A673 (cell line): ENCODE measurements at regions not wholly inside any gene's neighbourhood (a gene's known extent, or its start where the extent isn't known, plus 50 kb on each side); places are given as distances from the start of the nearest gene placed in this dataset.

ENCODE experiments used
- BruUV-seq: library from RNA; stranded (reverse); fragments of 400-500 nt; replicated peaks from 2 replicates; lab custom pipeline; 2021; lab: Mats Ljungman, UMichigan
- CTCF ChIA-PET: fragments of 300-600 bp; sonication (Branson Sonifier 250); formaldehyde crosslinking; loops from one replicate; lab custom pipeline; 2022; ENCODE audit warnings: antibody characterized with exemption; lab: Charles Lee
- POLR2A ChIA-PET: fragments of 300-600 bp; sonication (Branson Sonifier 250); formaldehyde crosslinking; loops from one replicate; lab custom pipeline; 2022; ENCODE audit warnings: antibody characterized with exemption; ENCODE audit not compliant: low non-redundant PET; lab: Charles Lee
- DNase-seq: peaks from one replicate; pipeline ENCODE4 v3.0.0-alpha.2; 2015; ENCODE audit warnings: low spot score
- H3K27ac ChIP-seq: fragments of 200-600 bp; sonication (generic); 2 replicates; pipeline ENCODE4 v1.5.1; 2016; ENCODE audit warnings: mixed run types, low read depth, mild to moderate bottlenecking, mixed read lengths, antibody characterized with exemption, low read length; ENCODE audit not compliant: poor library complexity, severe bottlenecking
- H3K27me3 ChIP-seq: fragments of 200-600 bp; sonication (generic); replicated peaks from 2 replicates; pipeline ENCODE4 v1.6.1; 2017; ENCODE audit warnings: mixed run types, low read depth, mild to moderate bottlenecking, mixed read lengths, antibody characterized with exemption, low read length; ENCODE audit not compliant: insufficient read depth, poor library complexity
- H3K36me3 ChIP-seq: fragments of 200-600 bp; sonication (generic); 2 replicates; pipeline ENCODE4 v1.6.1; 2016; ENCODE audit warnings: mixed run types, mild to moderate bottlenecking, mixed read lengths, antibody characterized with exemption, low read length; ENCODE audit not compliant: insufficient read depth, poor library complexity, severe bottlenecking
- H3K4me1 ChIP-seq: fragments of 200-600 bp; sonication (generic); 2 replicates; pipeline ENCODE4 v1.6.1; 2017; ENCODE audit warnings: mixed run types, mild to moderate bottlenecking, mixed read lengths, antibody characterized with exemption, low read length; ENCODE audit not compliant: insufficient read depth, poor library complexity, severe bottlenecking
- H3K4me3 ChIP-seq: fragments of 200-600 bp; sonication (generic); 2 replicates; pipeline ENCODE4 v1.5.1; 2016; ENCODE audit warnings: low read depth, mixed run types, mild to moderate bottlenecking, mixed read lengths, low read length; ENCODE audit not compliant: poor library complexity, severe bottlenecking
- H3K9me3 ChIP-seq: fragments of 200-600 bp; sonication (generic); 2 replicates; pipeline ENCODE4 v1.6.1; 2016; ENCODE audit warnings: mixed run types, low read depth, mild to moderate bottlenecking, mixed read lengths, antibody characterized with exemption, low read length; ENCODE audit not compliant: poor library complexity, severe bottlenecking
- EZH2 ChIP-seq: fragments of 200-600 bp; sonication (generic); IDR thresholded peaks from 2 replicates; pipeline ENCODE4 v1.6.1; 2017; ENCODE audit warnings: borderline replicate concordance, low read depth, mild to moderate bottlenecking, mixed read lengths, antibody characterized with exemption, low read length; ENCODE audit not compliant: poor library complexity, severe bottlenecking
- intact Hi-C: fragments of 100-400 bp; cut with micrococcal nuclease; formaldehyde crosslinking; loops from one replicate; pipeline ENCODE4 v1.10.0; 2022; ENCODE audit not compliant: unreplicated experiment
- TF ChIP-seq, protein P1 (sequence below): fragments of 300-800, 200-600 bp; sonication (generic); conservative IDR thresholded peaks from 2 replicates; pipeline ENCODE4 v1.5.1; 2017; ENCODE audit warnings: low read depth, mild to moderate bottlenecking, antibody characterized with exemption, low read length, moderate library complexity, mixed read lengths

DNA sequence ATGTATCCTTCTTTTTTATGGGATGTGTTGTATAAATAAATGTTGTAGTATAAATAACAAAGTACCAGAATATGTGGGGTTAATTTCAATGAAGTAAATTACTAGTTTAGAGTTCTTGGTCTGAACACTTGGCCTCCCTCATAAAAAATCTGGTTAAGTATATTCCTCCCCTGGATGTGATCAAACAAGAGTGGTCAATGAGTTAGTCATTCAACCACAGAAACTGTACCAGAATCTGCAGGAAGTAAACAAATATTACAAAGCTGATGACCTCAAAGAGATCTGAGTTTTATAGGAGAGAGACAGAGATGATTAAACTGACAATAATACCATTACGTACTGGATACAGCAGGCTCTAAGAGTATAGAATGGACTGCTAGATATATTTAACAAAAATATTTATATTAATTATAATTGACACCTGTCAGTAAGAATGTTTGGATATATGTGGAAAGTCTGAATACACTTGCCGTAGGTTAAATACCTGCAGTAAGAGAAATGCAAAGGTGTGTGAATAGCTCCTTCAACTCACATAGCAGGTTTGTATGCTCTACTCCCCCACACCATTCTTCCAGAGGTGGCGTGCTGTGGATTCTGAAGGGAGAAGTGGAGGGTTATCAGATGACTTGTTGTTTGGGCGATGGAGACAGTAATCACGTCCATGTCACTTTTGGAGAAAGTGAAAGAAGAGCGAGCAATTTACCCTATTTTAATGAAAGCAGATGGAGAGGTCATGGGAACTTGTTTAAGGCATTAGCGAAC is 108.3 kb upstream of the LRATD1 start:
- TF ChIP-seq EZH2: no peak
- TF ChIP-seq, protein P1, sequence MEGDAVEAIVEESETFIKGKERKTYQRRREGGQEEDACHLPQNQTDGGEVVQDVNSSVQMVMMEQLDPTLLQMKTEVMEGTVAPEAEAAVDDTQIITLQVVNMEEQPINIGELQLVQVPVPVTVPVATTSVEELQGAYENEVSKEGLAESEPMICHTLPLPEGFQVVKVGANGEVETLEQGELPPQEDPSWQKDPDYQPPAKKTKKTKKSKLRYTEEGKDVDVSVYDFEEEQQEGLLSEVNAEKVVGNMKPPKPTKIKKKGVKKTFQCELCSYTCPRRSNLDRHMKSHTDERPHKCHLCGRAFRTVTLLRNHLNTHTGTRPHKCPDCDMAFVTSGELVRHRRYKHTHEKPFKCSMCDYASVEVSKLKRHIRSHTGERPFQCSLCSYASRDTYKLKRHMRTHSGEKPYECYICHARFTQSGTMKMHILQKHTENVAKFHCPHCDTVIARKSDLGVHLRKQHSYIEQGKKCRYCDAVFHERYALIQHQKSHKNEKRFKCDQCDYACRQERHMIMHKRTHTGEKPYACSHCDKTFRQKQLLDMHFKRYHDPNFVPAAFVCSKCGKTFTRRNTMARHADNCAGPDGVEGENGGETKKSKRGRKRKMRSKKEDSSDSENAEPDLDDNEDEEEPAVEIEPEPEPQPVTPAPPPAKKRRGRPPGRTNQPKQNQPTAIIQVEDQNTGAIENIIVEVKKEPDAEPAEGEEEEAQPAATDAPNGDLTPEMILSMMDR: no peak
- no peak overlapping the region for H3K27ac ChIP-seq
- no peak overlapping the region for H3K4me3 ChIP-seq
- no peaks in the 10 kb centered on the region for H3K4me1 ChIP-seq
- BruUV-seq: no TSS peak
- intact Hi-C loops: no loop called here
- no peaks in the 10 kb centered on the region for H3K9me3 ChIP-seq
- no peak for DNase-seq
- POLR2A ChIA-PET: no interaction called here
- CTCF ChIA-PET: no interaction called here
- H3K36me3 ChIP-seq: no peaks in the 10 kb centered on the region
- H3K27me3 ChIP-seq: no peaks in the 10 kb centered on the region

DNA sequence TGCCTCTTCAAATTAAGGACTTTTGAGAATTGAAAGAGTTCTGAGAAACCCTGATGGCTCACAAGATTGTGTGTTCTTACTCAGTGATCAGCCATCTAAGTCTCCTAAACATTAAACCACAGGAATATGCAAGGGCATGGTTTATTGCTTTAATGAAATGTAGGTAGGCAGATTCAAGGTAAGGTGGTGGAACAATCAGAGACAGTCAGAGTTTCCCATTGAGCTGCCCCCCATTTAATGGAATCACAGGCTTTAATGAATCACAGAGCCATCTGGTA is 107.8 kb upstream of the LRATD1 start:
- Histone ChIP-seq H3K4me1 (no peaks in the 10 kb centered on the region), H3K36me3 (no peaks in the 10 kb centered on the region), H3K9me3 (no peaks in the 10 kb centered on the region), H3K4me3 (no peak overlapping the region), H3K27ac (no peak overlapping the region), H3K27me3 (no peaks in the 10 kb centered on the region)
- DNase-seq: no peak
- no peak for TF ChIP-seq EZH2
- TF ChIP-seq, protein P1: no peak
- BruUV-seq: no TSS peak
- ChIA-PET POLR2A (no interaction called here), CTCF (no interaction called here)
- intact Hi-C loops: no loop called here

DNA sequence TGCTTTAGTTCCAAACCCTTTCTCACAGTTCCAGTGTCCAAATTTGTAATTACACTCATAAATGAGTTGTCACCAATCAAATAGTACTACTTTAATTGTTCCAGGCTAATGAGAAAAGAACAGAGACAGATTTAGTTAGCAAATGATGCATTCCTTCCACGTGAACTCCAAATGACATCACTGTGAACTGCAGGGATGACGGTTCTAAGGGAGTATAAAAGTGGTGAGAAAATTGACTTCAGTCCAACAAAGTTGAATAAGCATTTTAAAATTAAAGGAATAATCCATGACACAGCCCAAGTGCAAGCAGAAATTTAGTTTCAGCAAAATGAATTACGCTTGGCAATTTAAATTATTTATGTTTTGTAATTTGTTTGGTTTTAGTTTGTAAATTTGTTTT is 102.0 kb upstream of the LRATD1 start:
- ChIA-PET CTCF (no interaction called here), POLR2A (no interaction called here)
- Histone ChIP-seq H3K27ac (no peak overlapping the region), H3K36me3 (no peaks in the 10 kb centered on the region), H3K4me1 (no peaks in the 10 kb centered on the region), H3K27me3 (no peaks in the 10 kb centered on the region), H3K4me3 (no peak overlapping the region), H3K9me3 (no peaks in the 10 kb centered on the region)
- DNase-seq: no peak
- no peak for TF ChIP-seq EZH2
- TF ChIP-seq, protein P1: no peak
- BruUV-seq: no TSS peak
- intact Hi-C loops: no loop called here
